HG03064 (cell line): ENCODE measurements at regions not wholly inside any gene's neighbourhood (a gene's known extent, or its start where the extent isn't known, plus 50 kb on each side); places are given as distances from the start of the nearest gene placed in this dataset.
"Not testable (repeated sequence)": the region's sequence is repeated elsewhere in the genome, so short reads cannot be mapped to it uniquely, and the experiment has no call there.

ENCODE experiments used
- ATAC-seq: cut with Tn5 transposase; IDR thresholded peaks from one replicate; pipeline ENCODE4 v1.9.1; 2021; ENCODE audit warnings: low read depth; ENCODE audit not compliant: unreplicated experiment

DNA sequence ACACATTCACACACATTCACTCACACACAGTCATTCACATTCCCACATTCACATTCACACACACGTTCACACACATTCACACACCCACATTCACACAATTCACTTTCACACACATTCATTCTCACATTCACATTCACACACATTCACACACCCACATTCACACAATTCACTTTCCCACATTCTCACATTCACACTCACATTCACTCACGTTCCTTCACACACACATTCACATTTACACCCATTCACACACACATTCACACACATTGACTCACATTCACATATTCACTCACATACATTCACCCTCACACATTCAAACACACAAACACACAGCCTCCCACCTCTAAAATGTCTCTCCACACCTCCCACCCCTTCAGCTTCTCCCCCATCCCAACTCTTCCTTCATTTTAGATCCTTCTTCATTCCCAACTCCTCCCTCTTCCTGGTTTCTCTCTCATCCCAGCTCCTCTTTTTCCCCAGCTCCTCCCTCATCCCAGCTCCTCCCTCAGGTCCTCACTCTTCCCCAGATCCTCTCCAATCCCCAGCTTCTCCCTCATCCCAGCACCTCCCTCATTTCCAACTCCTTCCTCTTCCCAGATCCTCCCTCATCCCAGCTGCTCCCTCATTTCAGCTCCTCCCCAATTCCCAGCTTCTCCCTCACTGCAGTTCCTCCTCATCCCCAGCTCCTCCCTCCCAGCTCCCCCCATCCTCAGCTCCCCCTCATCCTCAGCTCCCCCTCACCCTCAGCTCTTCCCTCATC lies 111.0 kb downstream of the FAM53A start:
- ATAC-seq: no peak

DNA sequence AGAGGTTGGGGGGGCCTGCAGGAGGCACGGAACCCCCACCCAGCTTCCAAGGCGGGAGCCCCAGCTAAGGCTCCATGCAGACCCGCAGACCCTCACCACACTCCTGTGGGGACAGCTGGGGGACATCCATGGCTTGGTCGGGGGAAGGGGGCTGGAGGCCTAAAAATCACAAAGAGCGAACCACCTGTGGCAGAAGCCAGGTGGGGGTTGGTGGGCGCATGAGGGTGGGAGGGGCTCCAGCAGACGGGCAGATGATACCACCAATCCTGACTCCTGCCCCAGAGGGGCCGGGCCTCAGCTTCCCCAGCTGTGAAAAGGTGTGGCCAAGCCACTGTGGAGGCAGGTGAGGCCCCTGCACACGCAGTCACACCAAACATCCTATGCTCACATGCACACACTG lies 111.6 kb downstream of the FAM53A start:
- no peak for ATAC-seq

DNA sequence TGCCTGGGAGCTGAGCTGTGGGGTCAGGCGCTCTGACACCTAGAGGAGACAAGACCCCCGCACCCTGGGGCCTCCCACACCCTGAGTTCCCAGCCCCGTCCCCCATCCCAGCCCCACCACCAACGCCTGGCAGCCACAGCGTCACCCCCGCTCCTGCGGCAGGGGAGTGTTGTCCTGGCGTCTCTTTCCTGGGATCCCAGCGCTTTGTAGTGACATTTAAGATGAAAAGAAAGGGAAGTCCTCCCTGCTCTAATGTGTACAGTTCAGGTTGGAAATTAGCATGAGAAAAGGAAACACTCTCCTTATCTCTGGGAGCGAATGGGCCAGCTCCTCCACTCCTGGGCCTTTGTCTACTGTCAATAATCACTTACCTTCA lies 112.1 kb downstream of the FAM53A start:
- no peak for ATAC-seq

GRCh38 chr4:1571165-1572009 lies 112.7 kb downstream of the FAM53A start:
- ATAC-seq: no peak

DNA sequence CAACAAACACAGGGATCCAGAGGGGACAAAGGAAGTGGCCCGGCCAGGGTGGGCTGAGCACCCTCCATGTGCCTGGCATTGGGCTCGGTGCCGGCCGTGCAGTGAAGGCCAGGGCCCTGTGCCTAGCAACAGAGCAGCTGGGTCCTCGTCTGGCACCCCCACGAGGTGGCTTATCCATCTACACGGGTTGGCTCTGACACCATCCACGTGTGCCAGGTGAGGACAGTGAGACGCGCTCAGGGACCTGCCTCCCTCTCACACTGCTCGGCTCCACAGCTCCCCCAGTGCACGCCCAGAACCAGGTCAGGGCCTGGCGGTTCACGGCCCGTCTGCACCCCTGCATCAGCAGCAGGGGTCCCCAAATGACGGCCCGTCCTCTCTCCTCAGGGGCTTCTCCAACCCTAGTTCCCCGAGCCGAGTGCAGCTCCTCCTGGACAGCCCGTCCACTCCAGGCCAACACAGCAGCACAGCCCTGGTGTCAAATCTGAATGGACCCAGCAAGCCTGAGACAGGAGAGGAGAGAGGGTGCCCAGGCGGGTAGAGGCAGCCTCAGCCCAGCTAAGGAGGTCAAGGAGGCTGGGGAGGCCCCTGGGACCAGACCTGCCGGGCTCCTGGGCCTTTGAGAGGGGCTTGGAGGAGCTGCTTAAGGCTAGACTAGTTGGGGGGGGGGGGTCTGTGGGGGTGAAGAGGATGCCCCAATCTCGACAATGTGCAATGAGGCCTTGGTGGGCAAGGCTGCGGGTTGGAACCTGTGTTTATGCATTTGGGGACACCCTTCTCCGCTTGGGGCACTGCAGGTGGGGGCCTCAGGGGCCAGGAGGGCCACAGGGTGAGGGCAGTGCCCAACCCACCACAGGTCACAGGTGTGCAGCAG lies 113.6 kb downstream of the FAM53A start:
- no peak for ATAC-seq

DNA sequence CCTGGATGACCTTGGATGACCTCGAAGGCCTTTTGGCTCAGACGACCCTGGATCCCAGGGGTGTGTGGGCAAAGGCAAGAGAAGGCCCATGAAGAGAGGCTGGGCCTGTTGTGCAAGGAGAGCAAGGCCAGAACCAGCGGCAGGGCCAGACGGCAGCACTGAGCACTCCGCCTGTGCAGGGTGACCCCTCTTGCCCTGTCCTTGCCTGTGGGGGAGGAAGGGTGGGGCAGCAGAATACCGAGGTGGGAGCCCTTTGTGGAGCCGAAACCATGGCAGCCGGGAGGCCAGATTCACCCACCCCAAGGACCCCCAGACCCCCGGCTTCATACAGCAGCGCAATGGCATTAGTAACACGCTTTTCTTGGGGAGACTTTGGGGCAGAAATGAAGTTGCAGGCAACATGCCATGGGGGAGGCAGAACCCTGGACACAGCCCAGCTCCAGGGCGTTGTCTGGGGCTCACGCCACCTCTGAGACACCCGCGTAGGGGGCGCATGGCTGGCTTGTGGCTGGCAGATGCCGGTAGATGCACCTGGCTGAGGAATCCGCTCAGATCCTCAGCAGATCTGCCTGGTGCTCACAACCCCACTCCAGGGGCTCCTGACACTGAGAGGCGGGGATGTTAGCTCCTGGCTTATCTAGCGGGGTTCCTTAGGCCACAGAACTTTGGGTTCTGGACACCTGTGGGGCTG lies 114.5 kb downstream of the FAM53A start:
- ATAC-seq: no peak

GRCh38 chr4:1568855-1569460 lies 115.2 kb downstream of the FAM53A start:
- no peak for ATAC-seq

- no peak for ATAC-seq
Observed at GRCh38 chr4:1567808-1568581, 116.1 kb downstream of the FAM53A start.

DNA sequence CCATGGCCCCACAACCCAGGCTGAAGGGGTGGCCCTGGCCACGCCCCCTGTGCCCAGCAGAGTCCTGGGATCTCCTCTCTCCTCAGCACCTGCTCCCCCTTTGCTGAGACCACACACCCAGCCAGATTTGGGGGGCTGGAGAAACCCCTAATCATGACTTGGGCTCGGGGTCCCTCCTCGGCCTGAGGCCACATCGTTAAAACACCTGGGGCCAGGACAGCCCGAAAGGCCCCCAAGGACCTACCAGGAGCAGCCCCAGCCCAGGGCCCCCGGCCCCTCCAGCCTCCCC lies 116.7 kb downstream of the FAM53A start:
- ATAC-seq: no peak

DNA sequence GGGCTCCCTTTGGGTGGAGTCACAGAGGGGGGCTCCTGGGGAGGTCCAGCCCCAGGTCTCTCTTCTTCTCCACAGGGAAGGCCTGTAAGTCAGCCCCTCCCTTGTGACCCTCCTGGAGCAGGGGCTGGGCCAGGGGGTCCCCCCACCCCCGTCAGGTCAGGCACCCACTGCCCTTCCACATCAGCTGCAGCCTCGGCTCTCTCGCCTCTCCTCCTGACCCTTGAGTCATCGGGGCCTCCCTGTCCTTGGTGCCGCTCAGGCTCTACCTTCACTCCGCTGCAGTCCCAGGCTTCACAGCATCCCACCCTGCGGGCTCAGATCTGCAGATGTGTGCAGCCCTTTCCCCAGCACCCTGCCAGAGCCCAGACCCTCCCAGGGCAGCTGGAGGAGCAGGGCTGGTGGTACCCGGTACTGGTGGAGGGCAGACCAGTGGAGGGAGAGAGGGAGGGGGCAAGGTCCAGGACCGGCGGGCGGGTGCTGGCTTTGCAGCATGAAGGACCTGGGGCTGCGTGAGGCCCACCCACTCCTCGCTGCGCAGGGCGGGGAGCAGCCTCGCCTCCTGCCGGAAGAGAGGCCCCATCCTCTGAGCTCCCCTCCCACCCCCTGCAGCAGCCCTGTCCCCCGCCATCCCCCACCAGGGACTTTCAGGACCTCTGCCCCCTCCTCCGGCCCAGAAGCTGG lies 117.1 kb downstream of the FAM53A start:
- ATAC-seq: no peak

GRCh38 chr4:1566301-1566837 lies 117.7 kb downstream of the FAM53A start:
- ATAC-seq: not testable (repeated sequence)

DNA sequence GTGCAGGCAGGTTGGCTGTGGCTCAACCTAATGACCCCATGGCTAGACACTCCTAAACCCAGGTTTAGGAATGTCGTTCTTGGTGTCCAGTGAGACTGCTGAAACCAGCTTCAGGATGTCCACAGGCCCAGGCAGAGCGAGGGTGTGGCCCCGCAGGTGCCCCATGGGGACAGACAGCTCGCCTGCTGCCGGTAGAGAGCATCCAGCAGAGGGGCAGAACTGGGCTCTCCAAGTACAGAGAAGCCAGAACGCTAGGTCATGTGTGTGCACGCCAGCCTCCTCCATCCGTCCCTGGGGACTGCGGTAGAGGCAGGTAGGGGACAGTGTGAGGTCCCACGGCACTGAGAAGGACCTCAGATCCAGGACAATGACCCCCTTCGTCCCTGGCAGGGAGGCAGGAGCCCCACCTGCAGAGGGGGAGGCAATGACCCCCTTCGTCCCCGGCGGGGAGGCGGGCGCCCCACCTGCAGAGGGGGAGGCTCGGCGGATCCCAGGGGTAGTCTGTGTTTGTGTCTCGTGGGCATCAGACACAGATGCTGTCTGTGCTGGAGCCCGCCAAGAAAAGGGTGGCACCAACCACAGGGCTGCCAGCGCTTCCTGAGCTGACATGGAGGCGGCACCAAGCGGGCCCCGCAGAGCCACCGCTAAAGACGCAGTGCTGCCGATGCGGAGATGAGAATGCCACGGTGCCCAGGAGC lies 118.4 kb downstream of the FAM53A start:
- ATAC-seq: no peak

DNA sequence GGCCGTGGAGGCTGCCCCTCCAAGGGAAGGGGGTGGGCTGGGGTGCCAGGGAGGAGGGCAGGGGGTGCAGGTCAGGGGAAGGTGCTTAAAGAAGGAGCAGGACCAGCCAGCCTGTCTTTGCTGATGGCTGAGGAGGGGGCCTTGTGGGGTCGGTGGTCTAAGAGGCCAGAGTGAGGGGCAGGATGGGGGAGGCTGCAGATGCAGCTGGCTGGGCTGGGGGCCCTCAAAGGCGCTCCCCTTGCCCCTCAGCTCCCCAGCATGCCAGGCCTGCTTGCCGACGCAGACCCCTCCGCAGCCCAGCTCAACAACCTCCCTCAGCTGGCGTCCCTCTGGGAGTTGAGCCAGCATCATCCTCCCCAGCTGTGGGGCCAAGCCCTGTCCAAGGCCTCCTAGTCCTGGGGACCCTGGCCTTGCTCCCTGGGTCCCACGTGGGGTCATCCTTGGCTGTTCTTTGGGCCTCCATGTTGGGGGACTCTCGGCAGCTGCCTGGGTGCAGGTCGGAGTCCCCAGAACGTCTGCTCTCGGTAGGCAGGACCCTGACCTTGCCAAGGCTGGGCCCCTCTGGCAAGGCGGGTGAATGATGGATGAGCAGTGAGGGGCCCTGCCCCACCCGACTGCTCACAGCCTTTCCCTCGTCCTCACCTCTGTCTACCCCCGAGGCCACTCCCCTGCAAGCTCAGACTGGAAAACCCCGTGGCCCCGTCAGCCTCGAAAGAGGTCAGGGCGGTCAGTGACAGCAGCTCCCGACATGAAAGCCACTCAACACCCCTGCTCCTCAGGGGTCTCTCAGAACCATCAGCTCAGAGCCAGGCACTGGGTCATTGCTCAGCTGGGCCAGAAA lies 119.4 kb downstream of the FAM53A start:
- ATAC-seq: no peak

- no peak for ATAC-seq
Observed at GRCh38 chr4:1563768-1564485, 120.2 kb downstream of the FAM53A start.

- no peak for ATAC-seq
Observed at GRCh38 chr4:1563241-1563640, 120.9 kb downstream of the FAM53A start.

DNA sequence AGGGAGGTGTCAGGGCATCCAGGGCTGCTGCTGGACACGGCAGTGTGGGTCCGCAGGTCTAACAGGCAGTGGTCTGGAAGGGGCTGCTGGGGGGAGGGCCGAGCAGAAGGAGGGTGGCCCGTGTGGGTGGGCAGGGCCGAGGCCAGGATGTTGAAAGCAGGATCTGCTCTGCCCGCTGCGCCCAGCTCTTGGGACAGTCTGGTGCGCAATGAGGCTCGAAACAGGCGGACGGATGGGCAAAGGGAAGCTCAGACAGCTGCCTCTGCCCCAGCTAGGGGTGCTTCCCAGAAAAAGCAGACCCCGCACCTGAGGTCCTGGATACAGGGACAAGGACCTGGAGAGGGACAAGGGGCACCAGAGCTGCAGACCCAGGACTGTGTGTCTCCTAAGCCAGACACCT lies 121.3 kb downstream of the FAM53A start:
- ATAC-seq: no peak

- no peak for ATAC-seq
Observed at GRCh38 chr4:1562371-1562770, 121.7 kb downstream of the FAM53A start.
